NCI-H446 (cell line): ENCODE measurements at regions not wholly inside any gene's neighbourhood (a gene's known extent, or its start where the extent isn't known, plus 50 kb on each side); places are given as distances from the start of the nearest gene placed in this dataset.
"Not testable (repeated sequence)": the region's sequence is repeated elsewhere in the genome, so short reads cannot be mapped to it uniquely, and the experiment has no call there.

ENCODE experiments used
- DNase-seq, 2 experiments: peaks; one replicate each; lab custom pipeline; 2025; lab: John Stamatoyannopoulos, UW

DNA sequence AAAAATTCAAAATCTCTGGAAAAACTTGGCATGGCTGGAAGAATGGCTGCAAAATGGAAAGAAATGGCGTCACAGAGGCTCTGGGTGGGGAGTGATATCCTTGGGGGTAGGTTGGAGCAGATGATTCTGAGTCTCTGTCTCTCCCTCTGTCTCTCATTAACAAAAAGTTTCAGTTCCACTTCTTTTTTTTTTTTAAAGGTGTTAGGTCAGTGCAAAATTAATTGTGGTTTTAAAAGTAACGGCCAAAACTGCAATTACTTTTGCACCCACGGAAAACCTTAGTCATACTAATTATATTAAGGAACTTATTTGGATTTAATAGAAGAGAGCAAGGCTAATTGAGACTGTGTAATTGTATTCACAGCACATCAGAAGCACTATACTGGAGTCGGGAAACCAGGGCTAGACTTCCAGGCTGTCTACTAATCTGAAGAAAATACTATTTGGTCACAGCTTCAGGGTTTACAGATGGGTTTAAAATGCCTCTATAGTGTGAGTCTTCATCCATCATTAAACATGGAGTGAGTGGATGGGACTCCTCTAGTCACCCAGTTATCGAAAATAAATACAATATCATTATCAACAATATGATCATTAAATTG lies 289.1 kb upstream of the PLD5 start:
- DNase-seq, result no peak

DNA sequence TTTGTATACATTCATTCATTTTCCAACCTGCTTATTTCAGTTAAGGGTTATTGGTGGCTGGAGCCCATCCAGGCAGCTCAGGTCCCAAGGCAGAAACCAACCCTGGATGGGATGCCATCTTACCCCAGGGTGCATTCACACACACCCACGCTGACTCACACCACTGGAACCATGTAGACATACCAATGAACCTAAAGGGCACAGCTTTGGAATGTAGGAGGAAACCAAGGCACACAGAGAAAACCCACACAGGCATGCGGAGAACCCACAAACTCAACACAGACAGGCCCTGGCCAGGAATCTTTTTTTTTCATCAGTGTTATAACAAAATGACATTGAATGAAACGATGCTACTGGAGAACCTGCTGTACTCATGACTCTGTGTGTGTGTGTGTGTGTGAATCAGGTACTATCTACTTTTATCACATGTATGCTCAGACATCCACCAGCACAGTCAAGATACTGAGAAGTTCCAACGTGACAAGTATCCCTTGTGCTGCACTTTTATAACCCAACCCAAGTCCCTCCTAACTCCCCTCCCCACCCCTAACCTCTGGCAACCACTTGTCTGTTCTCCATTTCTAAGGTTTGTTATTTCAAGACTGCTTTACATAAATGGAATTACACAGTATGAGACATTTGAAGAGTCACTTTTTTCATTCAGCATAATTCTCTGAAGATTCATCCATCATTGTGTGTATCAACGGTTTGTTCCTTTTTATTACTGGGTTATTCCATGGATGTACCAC lies 286.8 kb upstream of the PLD5 start:
- no peak for DNase-seq

- DNase-seq, result no peak
Observed at GRCh38 chr1:242806324-242806723, 281.8 kb upstream of the PLD5 start.

DNA sequence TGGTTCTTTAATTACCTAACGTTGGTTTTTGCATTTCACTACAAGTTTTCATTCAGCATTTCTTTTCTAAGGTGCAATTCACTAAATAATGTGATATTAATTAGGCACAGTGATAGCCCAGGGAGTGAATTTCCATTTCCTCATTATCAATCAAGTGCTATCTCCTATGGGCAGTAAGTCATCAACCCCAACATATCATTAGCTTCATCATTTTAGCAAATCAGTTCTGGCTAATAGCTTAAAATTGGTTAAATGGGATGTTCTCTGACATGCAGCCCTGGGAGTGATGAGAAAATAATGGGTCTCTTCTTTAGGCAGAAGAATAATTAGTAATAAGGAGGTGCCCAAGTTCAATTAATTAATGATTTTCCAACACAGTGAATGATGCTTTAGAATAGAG lies 280.9 kb upstream of the PLD5 start:
- DNase-seq, result not testable (repeated sequence)

DNA sequence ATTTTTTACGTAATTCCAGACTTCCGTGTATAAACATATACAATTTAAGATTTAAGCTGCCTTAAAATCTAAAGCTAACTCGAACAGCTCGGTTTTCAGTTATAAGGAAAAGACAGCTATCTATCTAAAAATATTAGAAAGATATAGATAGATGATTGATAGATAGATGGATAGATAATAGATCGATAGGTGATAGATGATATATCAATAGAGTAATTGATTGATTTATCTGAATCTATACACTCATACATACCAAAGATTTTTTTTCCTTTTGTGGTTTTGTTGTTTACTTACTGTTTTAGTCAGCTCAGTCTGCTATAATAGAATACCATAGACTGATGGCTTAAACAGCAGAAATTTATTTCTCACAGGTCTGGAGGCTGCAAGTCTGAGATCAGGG lies 278.5 kb upstream of the PLD5 start:
- DNase-seq, result no peak

DNA sequence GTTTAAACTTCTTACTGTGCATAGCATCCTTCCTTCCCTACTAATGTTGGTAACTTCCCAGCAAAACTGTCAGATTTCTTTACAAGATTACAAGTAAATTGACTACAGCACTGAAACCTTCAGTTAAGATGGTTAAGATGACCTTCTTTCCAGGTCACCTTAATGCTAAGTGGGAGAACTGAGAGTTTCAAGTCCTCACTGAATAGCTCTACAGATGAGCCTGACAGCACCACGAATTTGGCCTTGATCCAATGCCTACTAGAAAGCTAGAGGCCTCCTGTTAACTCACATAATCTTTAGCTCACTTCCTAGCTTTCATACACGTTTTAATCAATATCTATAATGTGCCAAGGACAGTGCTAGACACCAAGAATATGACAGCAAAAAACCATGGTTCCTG lies 276.0 kb upstream of the PLD5 start:
- peak in 1 of 2 experiments; percentile 38 for DNase-seq

DNA sequence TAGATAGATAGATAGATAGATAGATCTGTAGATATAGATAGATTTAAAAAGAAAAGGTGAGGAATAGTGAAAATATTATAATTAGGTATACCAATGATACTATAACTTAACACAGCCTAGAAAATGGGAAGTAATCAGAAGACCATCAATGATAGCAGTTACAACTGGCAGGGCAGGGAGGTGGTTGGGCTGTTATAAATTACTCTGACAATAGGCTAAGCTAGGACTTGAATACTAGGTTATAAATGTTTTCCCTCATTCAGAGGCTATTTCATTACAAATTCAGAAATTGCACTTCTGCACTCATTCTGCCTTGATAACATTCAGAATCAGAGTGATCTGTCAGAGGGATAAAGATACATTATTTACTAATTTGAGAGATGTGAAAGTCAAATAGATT lies 273.4 kb upstream of the PLD5 start:
- DNase-seq, result no peak

GRCh38 chr1:242788771-242789170 lies 264.3 kb upstream of the PLD5 start:
- no peak for DNase-seq

DNA sequence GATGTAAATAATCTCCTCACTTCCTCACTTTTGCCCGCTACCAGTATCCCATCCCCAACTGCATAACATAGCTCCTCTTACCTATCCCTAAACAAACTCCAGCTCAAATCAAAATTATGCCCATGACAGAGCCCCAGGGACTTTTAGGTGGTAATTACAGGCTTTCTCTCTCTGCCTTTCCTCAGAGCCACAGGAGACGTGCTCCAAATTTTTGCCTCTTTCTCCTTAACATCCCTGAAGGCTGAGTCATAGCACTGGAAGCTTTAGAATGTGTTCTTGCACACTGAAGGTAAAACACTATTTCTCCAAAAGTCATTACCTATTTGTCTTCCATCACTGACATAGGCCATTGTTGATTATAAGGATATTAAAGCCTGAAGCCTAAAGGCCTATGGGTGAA lies 263.5 kb upstream of the PLD5 start:
- DNase-seq, result no peak

GRCh38 chr1:242784807-242785206 lies 260.3 kb upstream of the PLD5 start:
- peak; percentile 14 to 44 for DNase-seq

GRCh38 chr1:242784084-242784483 lies 259.6 kb upstream of the PLD5 start:
- DNase-seq, result no peak

- DNase-seq, result no peak
Observed at GRCh38 chr1:242774256-242774655, 249.8 kb upstream of the PLD5 start.

- no peak for DNase-seq
Observed at GRCh38 chr1:242770366-242770765, 245.9 kb upstream of the PLD5 start.

GRCh38 chr1:242764161-242764560 lies 239.7 kb upstream of the PLD5 start:
- no peak for DNase-seq

DNA sequence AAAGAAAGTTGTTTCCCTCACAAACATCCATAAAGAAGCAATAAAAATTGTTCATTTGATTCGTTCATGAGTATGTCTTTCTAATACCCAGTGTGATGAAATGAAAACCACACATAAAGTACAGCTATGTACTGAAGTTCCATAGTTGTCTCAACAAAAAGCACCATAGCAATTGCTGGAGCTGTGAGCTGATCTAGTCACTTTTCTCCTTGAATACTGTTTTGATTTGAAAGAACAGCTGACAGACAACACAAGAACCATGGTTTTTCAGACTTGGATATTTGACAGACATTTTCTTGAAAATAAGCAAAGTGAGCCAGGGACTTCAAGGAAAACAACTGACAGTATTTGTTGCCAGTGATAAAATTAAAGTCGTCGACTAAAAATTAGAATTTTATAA lies 237.1 kb upstream of the PLD5 start:
- no peak for DNase-seq

GRCh38 chr1:242754926-242755325 lies 230.4 kb upstream of the PLD5 start:
- no peak for DNase-seq

- DNase-seq, result no peak
Observed at GRCh38 chr1:242754125-242754524, 229.6 kb upstream of the PLD5 start.

- DNase-seq, result no peak
Observed at GRCh38 chr1:242747233-242747632, 222.7 kb upstream of the PLD5 start.

- no peak for DNase-seq
Observed at GRCh38 chr1:242745079-242745478, 220.6 kb upstream of the PLD5 start.

- DNase-seq, result no peak
Observed at GRCh38 chr1:242743983-242744780, 219.7 kb upstream of the PLD5 start.

- DNase-seq, result no peak
Observed at GRCh38 chr1:242738702-242739645, 214.5 kb upstream of the PLD5 start.

DNA sequence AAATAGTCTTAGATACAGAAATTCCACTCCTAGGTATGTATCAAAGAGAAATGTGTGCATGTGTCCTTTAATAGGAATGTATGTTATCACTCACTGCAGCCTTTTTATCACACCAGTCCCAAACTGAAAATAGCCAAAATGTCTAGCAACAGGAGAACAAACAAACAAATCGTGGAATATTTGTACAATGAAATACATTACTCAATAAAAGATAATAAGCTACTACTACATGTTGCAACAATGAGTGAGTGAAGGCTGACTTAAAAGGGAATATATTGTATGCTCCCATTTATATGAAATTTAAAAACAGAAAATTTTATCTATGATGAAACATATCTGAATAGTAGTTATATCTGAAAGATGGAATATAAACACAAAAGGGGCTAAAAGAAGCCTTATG lies 212.1 kb upstream of the PLD5 start:
- DNase-seq, result no peak
